ENCODE measurements at regions not wholly inside any gene's neighbourhood (a gene's known extent, or its start where the extent isn't known, plus 50 kb on each side); places are given as distances from the start of the nearest gene placed in this dataset.

- Histone ChIP-seq H3K27me3 (no peaks in the 10 kb centered on the region), H3K9me3 (no peaks in the 10 kb centered on the region), H3K4me1 (no peaks in the 10 kb centered on the region), H3K36me3 (no peaks in the 10 kb centered on the region), H3K27ac (no peak overlapping the region), H3K4me3 (no peak overlapping the region)
- intact Hi-C loops (cut with DNase I), result no loop called here
- no peak for DNase-seq (ENCODE audit: extremely low spot score in 2 of 2)
- no peak for TF ChIP-seq POLR2A (IDR thresholded peaks at IDR 0.05)
- no peak for TF ChIP-seq POLR2AphosphoS5 (IDR thresholded peaks at IDR 0.05; ENCODE audit: insufficient read depth in 1 of 2, low read depth in 1 of 2)
- no peak for TF ChIP-seq CTCF (IDR thresholded peaks at IDR 0.05)
Observed at GRCh38 chr5:144788046-144788445, 617.4 kb downstream of the KCTD16 start.

GRCh38 chr5:144779368-144779767 lies 608.7 kb downstream of the KCTD16 start:
- H3K4me3 ChIP-seq, result no peak overlapping the region
- H3K4me1 ChIP-seq, result no peaks in the 10 kb centered on the region
- H3K36me3 ChIP-seq, result no peaks in the 10 kb centered on the region
- H3K9me3 ChIP-seq, result no peaks in the 10 kb centered on the region
- no peak for TF ChIP-seq CTCF (IDR thresholded peaks at IDR 0.05)
- no peak for TF ChIP-seq POLR2AphosphoS5 (IDR thresholded peaks at IDR 0.05; ENCODE audit: insufficient read depth in 1 of 2, low read depth in 1 of 2)
- TF ChIP-seq POLR2A (IDR thresholded peaks at IDR 0.05), result no peak
- DNase-seq (ENCODE audit: extremely low spot score in 2 of 2), result no peak
- no peak overlapping the region for H3K27ac ChIP-seq
- no peaks in the 10 kb centered on the region for H3K27me3 ChIP-seq
- intact Hi-C loops (cut with DNase I), result no loop called here

- no peaks in the 10 kb centered on the region for H3K27me3 ChIP-seq
- no peaks in the 10 kb centered on the region for H3K4me1 ChIP-seq
- no peak overlapping the region for H3K4me3 ChIP-seq
- H3K27ac ChIP-seq, result no peak overlapping the region
- no peaks in the 10 kb centered on the region for H3K9me3 ChIP-seq
- no peak for DNase-seq (ENCODE audit: extremely low spot score in 2 of 2)
- H3K36me3 ChIP-seq, result no peaks in the 10 kb centered on the region
- intact Hi-C loops (cut with DNase I), result no loop called here
- TF ChIP-seq POLR2AphosphoS5 (IDR thresholded peaks at IDR 0.05; ENCODE audit: insufficient read depth in 1 of 2, low read depth in 1 of 2) (no peak), POLR2A (IDR thresholded peaks at IDR 0.05) (no peak), CTCF (IDR thresholded peaks at IDR 0.05) (no peak)
Observed at GRCh38 chr5:144778561-144778960, 607.9 kb downstream of the KCTD16 start.

DNA sequence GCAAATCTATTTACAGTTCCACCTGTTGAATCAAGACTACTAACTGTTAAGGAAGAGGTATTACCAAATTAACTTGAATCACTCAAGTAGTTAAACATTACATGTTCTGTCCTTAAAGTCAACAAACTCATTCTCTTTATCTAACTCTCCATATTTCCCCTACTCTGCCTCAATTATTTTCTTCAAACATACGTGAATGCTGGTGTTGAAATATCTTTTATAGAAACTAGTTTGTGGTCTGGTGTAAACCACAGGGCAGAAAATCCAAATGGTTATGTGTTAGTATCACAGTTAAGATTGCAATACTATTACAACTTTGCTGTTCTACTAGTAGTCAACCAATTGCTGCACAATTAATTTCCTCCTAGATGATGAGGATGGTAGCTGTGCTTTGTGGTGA lies 603.5 kb downstream of the KCTD16 start:
- TF ChIP-seq CTCF (IDR thresholded peaks at IDR 0.05), result no peak
- no peak for TF ChIP-seq POLR2AphosphoS5 (IDR thresholded peaks at IDR 0.05; ENCODE audit: insufficient read depth in 1 of 2, low read depth in 1 of 2)
- TF ChIP-seq POLR2A (IDR thresholded peaks at IDR 0.05), result no peak
- no peak overlapping the region for H3K27ac ChIP-seq
- H3K9me3 ChIP-seq, result no peaks in the 10 kb centered on the region
- H3K4me3 ChIP-seq, result no peak overlapping the region
- no peak for DNase-seq (ENCODE audit: extremely low spot score in 2 of 2)
- intact Hi-C loops (cut with DNase I), result no loop called here
- H3K4me1 ChIP-seq, result no peaks in the 10 kb centered on the region
- no peaks in the 10 kb centered on the region for H3K27me3 ChIP-seq
- H3K36me3 ChIP-seq, result no peaks in the 10 kb centered on the region

DNA sequence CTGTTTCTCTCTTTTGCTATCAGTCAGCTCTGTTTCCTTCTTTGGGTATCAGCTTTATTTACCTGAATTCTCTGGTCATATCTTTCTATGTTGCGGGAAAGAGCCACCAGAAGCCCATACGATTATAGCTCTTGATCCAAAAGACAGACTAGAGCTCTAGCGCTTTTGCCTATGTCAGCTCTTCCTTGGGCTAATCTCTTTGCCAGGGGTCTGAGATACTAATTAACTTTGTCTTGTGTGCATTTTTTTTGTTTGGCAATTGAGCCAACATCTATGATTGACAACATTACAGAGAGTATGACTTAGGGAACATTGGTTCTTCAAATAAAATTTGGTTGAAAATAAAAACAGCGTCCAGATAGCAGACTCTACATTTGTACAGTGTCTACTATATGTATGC lies 603.0 kb downstream of the KCTD16 start:
- TF ChIP-seq POLR2A (IDR thresholded peaks at IDR 0.05), result no peak
- no peak for TF ChIP-seq CTCF (IDR thresholded peaks at IDR 0.05)
- no peak for TF ChIP-seq POLR2AphosphoS5 (IDR thresholded peaks at IDR 0.05; ENCODE audit: insufficient read depth in 1 of 2, low read depth in 1 of 2)
- H3K36me3 ChIP-seq, result no peaks in the 10 kb centered on the region
- no peaks in the 10 kb centered on the region for H3K9me3 ChIP-seq
- H3K4me1 ChIP-seq, result no peaks in the 10 kb centered on the region
- H3K27ac ChIP-seq, result no peak overlapping the region
- DNase-seq (ENCODE audit: extremely low spot score in 2 of 2), result no peak
- no peak overlapping the region for H3K4me3 ChIP-seq
- intact Hi-C loops (cut with DNase I), result no loop called here
- H3K27me3 ChIP-seq, result no peaks in the 10 kb centered on the region

Measured in vagina (tissue), 2 donors.